Activated T-helper 1 cell treated with anti-CD3 and anti-CD28 coated beads, Interleukin-12 subunit alpha, Interleukin-12 subunit beta, Interleukin-2, Interleukin-4 antibody, amounts not matched to agents 30 ng/mL and 10 ng/mL and 1 ng/mL, durations not matched to agents 14 hours and 24 hours and 36 hours (primary cell): ENCODE measurements at regions not wholly inside any gene's neighbourhood (a gene's known extent, or its start where the extent isn't known, plus 50 kb on each side); places are given as distances from the start of the nearest gene placed in this dataset.

Source experiments
- DNase-seq: peaks from one replicate; pipeline ENCODE4 v3.0.0; 2021; ENCODE audit warnings: low spot score
- H3K27ac Mint-ChIP-seq: one replicate; pipeline ENCODE4 v1.8.0; 2021; ENCODE audit warnings: mild to moderate bottlenecking, mixed read lengths
- H3K27me3 Mint-ChIP-seq: one replicate; pipeline ENCODE4 v1.8.0; 2022; ENCODE audit warnings: mild to moderate bottlenecking, moderate library complexity, mixed read lengths; ENCODE audit not compliant: insufficient read depth
- H3K36me3 Mint-ChIP-seq: one replicate; pipeline ENCODE4 v1.8.0; 2021; ENCODE audit warnings: low read depth, mixed read lengths
- H3K4me1 Mint-ChIP-seq: one replicate; pipeline ENCODE4 v1.8.0; 2021; ENCODE audit warnings: low read depth, mixed read lengths
- H3K4me3 Mint-ChIP-seq: one replicate; pipeline ENCODE4 v1.8.0; 2021; ENCODE audit warnings: mild to moderate bottlenecking, moderate library complexity, mixed read lengths
- H3K9me3 Mint-ChIP-seq: one replicate; pipeline ENCODE4 v1.8.0; 2021; ENCODE audit warnings: mixed read lengths
- intact Hi-C: fragments of 100-400 bp; cut with micrococcal nuclease; formaldehyde crosslinking; loops from one replicate; pipeline ENCODE4 v1.15.1; 2024

DNA sequence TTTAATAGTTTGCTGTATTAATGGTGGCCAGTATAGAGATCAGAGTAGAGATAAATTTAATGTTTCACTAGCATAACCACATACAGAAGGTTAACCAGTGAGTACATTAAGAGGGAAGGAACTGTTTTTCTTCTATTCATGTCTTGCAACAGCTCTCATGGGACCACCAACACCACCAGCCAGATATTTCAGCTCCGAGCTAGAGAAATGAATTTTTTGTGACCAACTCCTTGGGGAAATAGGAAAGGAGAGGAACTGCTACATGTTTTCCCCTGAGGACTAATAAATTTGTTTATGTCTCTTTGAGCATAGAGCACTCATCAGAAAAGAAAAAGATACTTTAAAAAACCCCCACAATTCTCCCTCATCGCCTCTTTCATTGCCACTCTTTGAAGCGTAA, 247.5 kb downstream of the MBNL1 start:
- H3K4me3 Mint-ChIP-seq, result no peak overlapping the region
- H3K4me1 Mint-ChIP-seq, result no peaks in the 10 kb centered on the region
- intact Hi-C loops, result no loop called here
- H3K27me3 Mint-ChIP-seq, result peaks cover 8% of the 10 kb centered on the region
- DNase-seq, result no peak
- H3K27ac Mint-ChIP-seq, result no peak overlapping the region
- no peaks in the 10 kb centered on the region for H3K36me3 Mint-ChIP-seq
- H3K9me3 Mint-ChIP-seq, result no peaks in the 10 kb centered on the region

DNA sequence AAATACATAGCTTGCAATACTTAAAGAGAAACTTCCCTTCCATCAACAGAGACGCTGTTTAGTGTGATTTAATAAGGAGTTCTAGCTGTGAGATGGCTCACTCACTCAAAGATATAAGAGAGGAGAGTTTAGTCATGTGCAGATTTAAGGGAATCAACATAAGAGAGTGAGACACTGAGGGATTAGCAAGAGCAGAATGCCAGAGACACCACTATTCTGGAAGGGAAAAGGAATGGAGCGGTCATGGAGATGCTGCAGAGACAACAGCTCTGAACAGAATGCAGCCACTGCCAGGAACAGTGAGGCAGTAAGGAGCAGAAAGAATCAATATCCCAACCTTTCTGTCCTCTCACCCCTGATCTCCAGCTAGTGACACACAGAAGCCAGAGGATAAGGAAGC, 248.8 kb downstream of the MBNL1 start:
- H3K27ac Mint-ChIP-seq, result no peak overlapping the region
- H3K9me3 Mint-ChIP-seq, result no peaks in the 10 kb centered on the region
- H3K4me3 Mint-ChIP-seq, result no peak overlapping the region
- peaks cover 8% of the 10 kb centered on the region for H3K27me3 Mint-ChIP-seq
- no peak for DNase-seq
- H3K4me1 Mint-ChIP-seq, result no peaks in the 10 kb centered on the region
- intact Hi-C loops, result no loop called here
- no peaks in the 10 kb centered on the region for H3K36me3 Mint-ChIP-seq

DNA sequence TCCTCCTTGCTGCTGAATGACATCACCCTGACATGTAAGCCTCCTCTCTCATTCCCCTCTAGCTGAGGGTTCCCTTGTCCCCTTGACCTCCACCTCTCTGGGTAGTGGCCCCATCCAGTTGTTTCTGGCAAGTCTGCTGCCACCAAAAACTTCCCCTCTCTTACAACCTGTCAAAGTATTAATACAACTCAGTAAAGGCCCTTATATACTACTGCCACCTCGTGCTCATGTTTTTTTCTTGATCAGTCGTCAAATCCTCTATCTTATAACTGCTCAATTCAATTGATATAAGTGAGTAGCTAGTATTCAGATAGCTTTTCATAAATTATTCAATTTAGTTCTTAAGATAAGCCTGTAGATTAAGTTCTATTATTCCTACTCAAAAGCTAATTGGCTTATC, 249.6 kb downstream of the MBNL1 start:
- DNase-seq, result no peak
- H3K4me1 Mint-ChIP-seq, result no peaks in the 10 kb centered on the region
- no peak overlapping the region for H3K27ac Mint-ChIP-seq
- H3K27me3 Mint-ChIP-seq, result peaks cover 8% of the 10 kb centered on the region
- H3K9me3 Mint-ChIP-seq, result no peaks in the 10 kb centered on the region
- no peak overlapping the region for H3K4me3 Mint-ChIP-seq
- intact Hi-C loops, result no loop called here
- no peaks in the 10 kb centered on the region for H3K36me3 Mint-ChIP-seq

DNA sequence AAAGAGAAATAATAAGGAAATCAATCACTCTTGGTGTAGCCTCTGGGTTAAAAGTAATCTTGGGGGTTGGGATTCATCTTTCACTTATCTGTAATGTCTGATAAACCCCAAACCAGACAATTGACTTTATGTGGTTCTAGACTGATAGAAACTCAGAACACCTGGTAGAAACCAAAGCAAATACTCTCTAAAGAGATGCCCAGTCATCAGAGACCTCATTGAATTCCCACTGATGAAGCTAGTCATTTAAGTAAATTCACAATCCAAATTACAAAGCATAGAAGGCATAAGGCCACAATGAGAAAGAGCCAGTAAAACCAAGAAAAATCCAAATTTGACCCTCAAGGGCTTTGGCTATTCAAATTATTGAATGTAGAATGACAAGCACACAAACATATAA, 250.6 kb downstream of the MBNL1 start:
- H3K4me3 Mint-ChIP-seq, result no peak overlapping the region

DNA sequence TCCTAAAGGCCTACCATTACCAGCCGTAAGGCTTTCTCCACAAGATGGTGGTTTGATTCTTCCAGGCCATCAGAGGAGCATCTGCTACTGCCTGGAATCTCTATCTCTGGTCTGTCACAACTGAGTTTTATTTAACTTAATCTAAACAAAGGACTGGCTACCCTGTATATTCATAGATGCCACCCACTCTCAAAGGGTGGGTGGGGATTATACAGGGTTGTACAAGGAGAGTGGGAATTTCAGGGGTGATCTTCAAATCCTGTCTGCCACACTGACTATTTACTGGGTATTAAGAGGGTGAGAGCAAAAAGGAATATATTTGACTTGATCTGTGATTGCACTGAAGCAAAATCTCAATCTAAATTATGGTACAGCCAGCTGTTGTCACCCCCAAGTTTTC, 253.3 kb downstream of the MBNL1 start:
- intact Hi-C loops, result loop anchor here (5.0 kb wide), 1 partner anchor 605 kb away; no protein-coding TSS in a partner anchor
- Mint-ChIP-seq H3K9me3 (no peaks in the 10 kb centered on the region), H3K4me1 (no peaks in the 10 kb centered on the region), H3K36me3 (no peaks in the 10 kb centered on the region), H3K27ac (no peak overlapping the region), H3K27me3 (peaks cover 8% of the 10 kb centered on the region), H3K4me3 (no peak overlapping the region)
- no peak for DNase-seq

More for the DNA sequence above, 250.6 kb downstream of the MBNL1 start:
- Mint-ChIP-seq H3K27ac (no peak overlapping the region), H3K27me3 (peaks cover 8% of the 10 kb centered on the region), H3K9me3 (no peaks in the 10 kb centered on the region), H3K4me1 (no peaks in the 10 kb centered on the region), H3K36me3 (no peaks in the 10 kb centered on the region)
- intact Hi-C loops, result no loop called here
- DNase-seq, result no peak

DNA sequence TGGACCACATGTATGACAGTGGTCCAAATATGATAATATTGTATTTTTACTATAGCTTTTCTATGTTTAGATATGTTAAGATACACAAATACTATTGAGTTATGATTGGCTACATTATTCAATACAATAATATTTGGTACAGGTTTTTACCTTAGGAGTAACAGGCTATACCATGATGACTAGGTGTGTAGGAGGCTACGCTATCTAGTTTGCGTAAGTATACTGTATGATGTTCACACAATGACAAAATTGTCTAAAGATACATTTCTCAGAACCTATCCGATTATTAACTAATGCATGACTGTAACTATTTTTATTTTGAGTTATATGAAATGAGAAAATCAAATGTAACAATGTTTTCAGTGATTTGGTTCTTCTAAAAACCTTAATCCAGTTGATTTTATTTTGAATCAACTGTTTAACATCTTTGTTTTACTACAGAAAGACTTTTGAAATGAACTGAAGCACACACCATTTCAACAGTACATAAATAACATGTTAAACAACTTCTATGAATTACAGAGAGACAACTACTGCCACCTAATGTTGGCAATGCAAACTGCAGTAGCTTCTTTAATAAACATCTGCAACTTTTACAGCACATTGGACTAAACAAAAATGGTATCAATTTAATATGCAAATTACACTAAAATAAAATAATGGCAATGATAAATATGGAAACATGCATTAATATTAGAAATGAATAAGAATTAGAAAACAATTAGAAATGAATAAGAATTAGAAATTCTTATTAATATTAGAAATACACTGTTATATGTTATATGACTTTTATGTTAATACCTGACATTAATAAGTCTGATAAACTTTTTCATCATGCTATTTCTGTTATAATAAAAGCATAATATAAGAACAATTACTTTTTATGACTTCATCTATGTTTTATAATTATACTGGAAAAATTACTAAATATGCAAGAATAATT, 255.7 kb downstream of the MBNL1 start:
- peaks cover 15% of the 10 kb centered on the region for H3K27me3 Mint-ChIP-seq
- H3K9me3 Mint-ChIP-seq, result no peaks in the 10 kb centered on the region
- H3K4me3 Mint-ChIP-seq, result no peak overlapping the region
- intact Hi-C loops, result loop anchor here (1.0 to 5.0 kb wide), 7 partner anchors 18 to 1085 kb away; no protein-coding TSS in a partner anchor
- no peak for DNase-seq
- no peaks in the 10 kb centered on the region for H3K4me1 Mint-ChIP-seq
- H3K27ac Mint-ChIP-seq, result no peak overlapping the region
- H3K36me3 Mint-ChIP-seq, result no peaks in the 10 kb centered on the region

DNA sequence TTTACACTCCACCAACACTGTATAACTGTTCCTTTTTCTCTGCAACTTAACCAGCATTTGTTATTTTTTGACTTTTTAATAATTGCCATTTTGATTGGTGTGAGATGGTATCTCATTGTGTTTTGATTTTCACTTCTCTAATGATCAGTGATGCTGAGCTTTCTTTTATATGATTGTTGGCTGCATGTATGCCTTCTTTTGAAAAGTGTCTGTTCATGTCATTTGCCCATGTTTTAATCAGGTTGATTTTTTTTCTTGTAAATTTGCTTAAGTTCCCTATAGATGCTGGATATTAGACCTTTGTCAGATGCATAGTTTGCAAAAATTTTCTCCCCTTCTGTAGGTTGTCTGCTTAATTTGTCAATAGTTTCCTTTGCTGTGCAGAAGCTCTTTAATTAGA, 263.0 kb downstream of the MBNL1 start:
- peaks cover 7% of the 10 kb centered on the region for H3K9me3 Mint-ChIP-seq
- H3K36me3 Mint-ChIP-seq, result no peaks in the 10 kb centered on the region
- intact Hi-C loops, result no loop called here
- H3K27me3 Mint-ChIP-seq, result peaks cover 23% of the 10 kb centered on the region
- H3K4me1 Mint-ChIP-seq, result no peaks in the 10 kb centered on the region
- H3K4me3 Mint-ChIP-seq, result no peak overlapping the region
- no peak overlapping the region for H3K27ac Mint-ChIP-seq
- DNase-seq, result no peak

DNA sequence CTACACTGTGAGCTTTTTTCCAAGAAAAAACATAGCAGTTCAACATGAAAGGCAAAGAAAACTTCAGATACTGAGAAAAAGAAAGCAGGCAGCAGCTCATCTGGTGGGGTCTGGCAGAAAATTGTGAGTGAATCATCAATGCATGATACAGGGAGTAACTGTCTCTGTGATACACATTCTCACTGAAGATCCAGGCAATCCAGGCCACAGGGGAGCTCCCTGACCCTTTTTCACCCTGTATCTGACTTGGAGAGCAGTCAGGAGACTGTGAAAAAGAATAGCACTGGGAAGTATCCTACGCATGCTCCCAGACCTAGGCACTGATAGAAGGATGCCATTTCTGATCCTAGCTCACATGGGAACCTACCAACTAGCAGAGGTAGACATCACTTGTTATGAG, 269.8 kb downstream of the MBNL1 start:
- H3K4me3 Mint-ChIP-seq, result no peak overlapping the region
- DNase-seq, result no peak
- H3K9me3 Mint-ChIP-seq, result peaks cover 10% of the 10 kb centered on the region
- peaks cover 5% of the 10 kb centered on the region for H3K4me1 Mint-ChIP-seq
- peaks cover 7% of the 10 kb centered on the region for H3K27me3 Mint-ChIP-seq
- no peak overlapping the region for H3K27ac Mint-ChIP-seq
- no peaks in the 10 kb centered on the region for H3K36me3 Mint-ChIP-seq
- intact Hi-C loops, result no loop called here

DNA sequence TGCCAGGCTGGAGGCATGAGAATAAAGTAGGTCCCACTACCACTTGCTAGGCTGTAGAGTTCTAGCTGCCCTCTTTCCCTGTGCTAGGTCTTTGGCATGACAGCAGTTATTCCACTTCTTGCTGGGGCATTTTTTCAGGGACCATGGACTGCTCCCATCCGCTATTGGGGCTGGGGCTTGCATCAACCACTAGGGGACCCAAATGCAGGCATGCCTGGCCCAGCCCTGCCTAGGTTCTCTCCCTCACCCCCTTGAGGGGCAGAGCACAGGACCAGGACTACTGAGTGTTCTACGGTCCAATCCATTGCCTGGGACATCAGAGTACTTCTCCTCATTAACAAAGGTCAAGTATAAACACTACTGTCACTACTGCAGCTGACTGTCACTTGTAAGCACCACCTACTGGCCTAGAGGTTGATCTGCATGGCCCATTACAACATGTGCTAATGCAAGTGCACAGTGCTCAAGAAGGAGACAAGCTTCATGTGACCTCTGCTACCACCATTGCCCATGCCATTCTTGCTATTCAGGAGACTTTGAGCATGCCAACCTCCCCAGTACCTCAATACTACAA, 270.5 kb downstream of the MBNL1 start:
- Mint-ChIP-seq H3K9me3 (peaks cover 10% of the 10 kb centered on the region), H3K4me1 (peaks cover 5% of the 10 kb centered on the region), H3K27me3 (peaks cover 15% of the 10 kb centered on the region), H3K4me3 (no peak overlapping the region), H3K27ac (no peak overlapping the region), H3K36me3 (no peaks in the 10 kb centered on the region)
- intact Hi-C loops, result no loop called here
- no peak for DNase-seq

DNA sequence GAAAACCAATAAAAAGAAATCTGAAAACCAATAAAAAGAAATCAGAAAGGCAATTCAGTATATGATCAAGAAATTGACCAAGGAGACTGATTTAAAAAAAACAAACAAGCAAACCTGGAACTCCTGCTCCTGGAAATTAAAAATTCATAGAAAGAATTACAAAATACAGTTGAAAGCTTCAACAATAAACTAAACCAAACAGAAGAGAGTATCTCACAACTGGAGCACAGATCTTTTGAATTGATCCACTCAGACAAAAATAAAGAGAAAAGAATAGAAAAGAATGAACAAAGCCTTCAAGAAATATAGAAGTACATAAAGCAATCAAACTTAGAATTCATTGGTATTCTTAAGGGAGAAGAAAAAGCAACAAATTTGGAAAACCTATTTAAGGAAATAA, 271.4 kb downstream of the MBNL1 start:
- no peak for DNase-seq

DNA sequence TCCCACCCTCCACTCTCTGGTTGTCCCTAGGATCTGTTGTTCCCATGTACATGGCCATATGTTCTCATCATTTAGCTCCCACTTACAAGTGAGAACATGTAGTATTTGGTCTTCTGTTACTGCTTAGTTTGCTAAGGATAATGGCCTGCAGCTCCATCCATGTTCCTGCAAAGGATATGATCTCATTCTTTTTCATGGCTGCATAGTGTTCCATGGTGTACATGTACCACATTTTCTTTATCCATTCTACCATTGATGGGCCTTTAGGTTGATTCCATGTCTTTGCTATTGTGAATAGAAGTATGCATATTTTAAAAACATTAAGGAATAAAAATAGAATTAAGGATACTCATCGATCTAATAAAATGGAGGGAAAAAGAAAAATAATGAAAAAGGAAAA, 278.4 kb downstream of the MBNL1 start:
- Mint-ChIP-seq H3K36me3 (no peaks in the 10 kb centered on the region), H3K4me3 (no peak overlapping the region), H3K9me3 (no peaks in the 10 kb centered on the region), H3K27me3 (peaks cover 21% of the 10 kb centered on the region), H3K27ac (no peak overlapping the region), H3K4me1 (no peaks in the 10 kb centered on the region)
- intact Hi-C loops, result no loop called here
- no peak for DNase-seq

More for the DNA sequence above, 271.4 kb downstream of the MBNL1 start:
- H3K4me1 Mint-ChIP-seq, result peaks cover 5% of the 10 kb centered on the region
- peaks cover 10% of the 10 kb centered on the region for H3K9me3 Mint-ChIP-seq
- no peak overlapping the region for H3K4me3 Mint-ChIP-seq
- H3K36me3 Mint-ChIP-seq, result no peaks in the 10 kb centered on the region
- H3K27me3 Mint-ChIP-seq, result peaks cover 20% of the 10 kb centered on the region
- no peak overlapping the region for H3K27ac Mint-ChIP-seq
- intact Hi-C loops, result no loop called here

DNA sequence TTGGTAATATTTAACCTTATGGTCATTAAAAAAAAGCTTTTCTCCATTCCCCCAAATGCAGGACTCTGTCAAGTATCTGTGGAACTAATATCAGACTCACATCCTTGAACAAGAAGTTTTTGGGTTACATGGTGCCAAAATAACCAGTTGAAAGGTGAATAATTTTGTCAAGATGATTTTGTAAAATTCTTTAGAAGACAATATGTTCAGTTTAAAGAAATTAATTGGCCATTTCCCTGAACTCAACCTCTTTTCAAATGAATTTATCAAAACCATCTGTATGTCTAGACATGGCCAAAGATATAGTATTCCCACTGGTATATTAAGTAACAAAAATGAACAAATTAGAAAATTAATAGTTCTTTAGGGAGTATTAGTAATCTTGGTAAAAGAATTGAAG, 280.5 kb downstream of the MBNL1 start:
- intact Hi-C loops, result no loop called here
- Mint-ChIP-seq H3K9me3 (no peaks in the 10 kb centered on the region), H3K4me1 (no peaks in the 10 kb centered on the region), H3K27ac (no peak overlapping the region), H3K27me3 (peaks cover 10% of the 10 kb centered on the region), H3K36me3 (no peaks in the 10 kb centered on the region), H3K4me3 (no peak overlapping the region)
- no peak for DNase-seq

DNA sequence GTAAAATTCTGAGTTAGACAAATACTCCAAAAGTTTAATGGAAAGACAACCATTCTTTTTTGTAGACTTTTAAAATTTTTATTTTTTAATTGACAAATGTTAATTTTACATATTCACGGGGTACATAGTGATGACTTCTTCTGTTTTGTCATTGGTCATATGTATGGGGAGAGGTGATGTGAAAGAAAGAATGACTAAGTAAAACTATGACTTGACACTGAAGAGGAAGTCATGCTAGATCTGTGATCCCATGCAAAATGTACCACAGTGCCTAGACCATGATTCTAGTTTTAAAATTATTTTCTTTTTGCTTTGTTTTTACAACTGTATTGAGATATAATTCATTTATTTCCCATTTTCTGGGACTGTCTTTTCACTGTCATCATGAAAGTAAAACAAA, 281.6 kb downstream of the MBNL1 start:
- intact Hi-C loops, result no loop called here
- Mint-ChIP-seq H3K27me3 (peaks cover 5% of the 10 kb centered on the region), H3K4me1 (no peaks in the 10 kb centered on the region), H3K36me3 (no peaks in the 10 kb centered on the region), H3K4me3 (no peak overlapping the region), H3K27ac (no peak overlapping the region), H3K9me3 (no peaks in the 10 kb centered on the region)
- no peak for DNase-seq
